ENCODE measurements at regions not wholly inside any gene's neighbourhood (a gene's known extent, or its start where the extent isn't known, plus 50 kb on each side); places are given as distances from the start of the nearest gene placed in this dataset.

- Histone ChIP-seq H3K27me3 (replicated peaks; ENCODE audit: insufficient read depth) (no peaks in the 10 kb centered on the region), H3K27ac (no peak overlapping the region), H3K36me3 (no peaks in the 10 kb centered on the region), H3K4me1 (replicated peaks) (no peaks in the 10 kb centered on the region), H3K9me3 (no peaks in the 10 kb centered on the region), H3K4me3 (no peak overlapping the region)
- intact Hi-C loops (cut with DNase I): no loop called here
- no peak for DNase-seq (ENCODE audit: low spot score)
- TF ChIP-seq POLR2A (IDR thresholded peaks at IDR 0.05) (no peak), CTCF (IDR thresholded peaks at IDR 0.05) (no peak), POLR2AphosphoS5 (IDR thresholded peaks at IDR 0.05) (no peak)
- WGBS: 93% methylated on average over 4 of the region's 4 CpGs
Observed at GRCh38 chr7:73964786-73965185, 63.2 kb upstream of the ELN start.

GRCh38 chr7:73966062-73966940, 61.7 kb upstream of the ELN start:
- Histone ChIP-seq H3K4me3 (no peak overlapping the region), H3K27me3 (replicated peaks; ENCODE audit: insufficient read depth) (no peaks in the 10 kb centered on the region), H3K9me3 (no peaks in the 10 kb centered on the region), H3K27ac (no peak overlapping the region), H3K4me1 (replicated peaks) (no peaks in the 10 kb centered on the region), H3K36me3 (no peaks in the 10 kb centered on the region)
- no peak for TF ChIP-seq POLR2AphosphoS5 (IDR thresholded peaks at IDR 0.05)
- no peak for TF ChIP-seq CTCF (IDR thresholded peaks at IDR 0.05)
- no peak for TF ChIP-seq POLR2A (IDR thresholded peaks at IDR 0.05)
- intact Hi-C loops (cut with DNase I): no loop called here
- no peak for DNase-seq (ENCODE audit: low spot score)
- 89% methylated on average over 16 of the region's 16 CpGs for WGBS

- Histone ChIP-seq H3K9me3 (no peaks in the 10 kb centered on the region), H3K27me3 (replicated peaks; ENCODE audit: insufficient read depth) (no peaks in the 10 kb centered on the region), H3K36me3 (no peaks in the 10 kb centered on the region), H3K4me3 (no peak overlapping the region), H3K4me1 (replicated peaks) (no peaks in the 10 kb centered on the region), H3K27ac (no peak overlapping the region)
- intact Hi-C loops (cut with DNase I): no loop called here
- 82% methylated on average over 11 of the region's 11 CpGs for WGBS
- DNase-seq (ENCODE audit: low spot score): no peak
- TF ChIP-seq POLR2A (IDR thresholded peaks at IDR 0.05) (no peak), CTCF (IDR thresholded peaks at IDR 0.05) (no peak)
Observed at GRCh38 chr7:73966941-73967831, 60.8 kb upstream of the ELN start.

- WGBS: 88% methylated on average over 2 of the region's 2 CpGs
- intact Hi-C loops (cut with DNase I): no loop called here
- H3K4me3 ChIP-seq: no peak overlapping the region
- H3K27me3 ChIP-seq (replicated peaks; ENCODE audit: insufficient read depth): no peaks in the 10 kb centered on the region
- no peaks in the 10 kb centered on the region for H3K4me1 ChIP-seq (replicated peaks)
- no peak for DNase-seq (ENCODE audit: low spot score)
- no peak for TF ChIP-seq POLR2AphosphoS5 (IDR thresholded peaks at IDR 0.05)
- TF ChIP-seq POLR2A (IDR thresholded peaks at IDR 0.05): no peak
- TF ChIP-seq CTCF (IDR thresholded peaks at IDR 0.05): no peak
- H3K9me3 ChIP-seq: no peaks in the 10 kb centered on the region
- H3K27ac ChIP-seq: no peak overlapping the region
- no peaks in the 10 kb centered on the region for H3K36me3 ChIP-seq
Observed at GRCh38 chr7:73967832-73968290, 60.1 kb upstream of the ELN start.
